HG03354 (cell line): ENCODE measurements at regions not wholly inside any gene's neighbourhood (a gene's known extent, or its start where the extent isn't known, plus 50 kb on each side); places are given as distances from the start of the nearest gene placed in this dataset.

Experiments used
- ATAC-seq: cut with Tn5 transposase; IDR thresholded peaks from one replicate; pipeline ENCODE4 v1.9.1; 2021; ENCODE audit warnings: mild to moderate bottlenecking; ENCODE audit not compliant: unreplicated experiment, poor library complexity, severe bottlenecking

GRCh38 chr3:67774676-67775075, 120.3 kb upstream of the SUCLG2 start:
- ATAC-seq = no peak

- no peak for ATAC-seq
Measured at GRCh38 chr3:67765575-67765974, 111.2 kb upstream of the SUCLG2 start.

- ATAC-seq = no peak
Measured at GRCh38 chr3:67745296-67745695, 90.9 kb upstream of the SUCLG2 start.

DNA sequence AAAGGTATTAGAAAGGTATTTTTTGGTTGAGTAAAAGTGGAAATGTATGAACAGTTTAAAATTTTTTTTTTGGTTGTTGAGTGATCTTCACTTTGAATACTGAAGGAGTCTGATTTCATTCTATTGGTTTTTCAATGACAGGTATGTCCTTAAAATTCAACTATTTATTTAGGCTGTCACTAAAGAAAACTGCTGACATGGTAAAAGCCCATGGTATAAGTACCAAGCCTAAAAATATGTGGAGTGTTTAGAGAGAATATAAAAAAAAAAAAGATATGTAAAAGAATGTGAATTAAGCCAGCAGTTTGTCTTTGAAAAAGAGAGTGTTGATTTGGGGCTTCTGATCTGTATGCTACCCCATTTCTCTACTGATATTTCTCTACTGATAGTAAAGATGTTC, 90.3 kb upstream of the SUCLG2 start:
- no peak for ATAC-seq

DNA sequence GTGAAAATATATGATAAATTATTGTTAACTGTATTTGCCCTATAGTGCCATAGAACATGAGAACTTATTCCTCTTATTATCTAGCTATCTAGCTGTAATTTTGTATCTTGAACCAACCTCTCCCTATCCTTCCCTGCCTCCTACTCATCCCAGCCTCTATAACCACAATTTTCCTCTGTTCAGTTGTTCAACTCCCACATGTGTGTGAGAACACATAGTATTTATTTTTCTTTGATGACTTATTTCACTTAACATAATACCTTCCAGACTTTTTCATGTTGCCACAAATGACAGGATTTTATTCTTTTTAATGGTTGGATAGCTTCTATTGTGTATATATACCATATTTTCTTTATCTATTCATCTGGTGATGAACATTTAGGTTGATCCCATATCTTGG, 85.4 kb upstream of the SUCLG2 start:
- ATAC-seq = no peak

GRCh38 chr3:67737906-67738865, 83.8 kb upstream of the SUCLG2 start:
- ATAC-seq = no peak

DNA sequence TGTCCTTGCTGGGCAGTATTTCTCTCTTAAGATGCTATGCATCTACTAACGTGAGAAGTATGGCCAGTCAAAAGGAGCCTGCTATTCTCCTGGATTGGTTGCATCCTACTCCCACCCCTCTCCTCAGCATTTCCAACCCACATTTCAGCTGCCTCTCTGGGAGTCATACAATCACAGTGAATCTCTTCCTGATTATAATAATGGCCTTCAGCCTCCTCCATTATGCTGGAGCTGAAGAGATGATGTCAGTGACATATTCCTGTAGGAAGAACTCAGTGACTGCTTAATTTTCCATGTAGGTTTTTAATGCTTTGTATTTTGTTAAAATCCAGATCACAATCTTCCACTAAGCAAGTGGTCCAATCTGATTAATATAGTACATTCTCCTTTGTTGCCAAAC, 82.7 kb upstream of the SUCLG2 start:
- ATAC-seq = no peak

GRCh38 chr3:67733269-67733950, 79.0 kb upstream of the SUCLG2 start:
- ATAC-seq = no peak

- ATAC-seq = no peak
Measured at GRCh38 chr3:67724434-67724833, 70.0 kb upstream of the SUCLG2 start.

DNA sequence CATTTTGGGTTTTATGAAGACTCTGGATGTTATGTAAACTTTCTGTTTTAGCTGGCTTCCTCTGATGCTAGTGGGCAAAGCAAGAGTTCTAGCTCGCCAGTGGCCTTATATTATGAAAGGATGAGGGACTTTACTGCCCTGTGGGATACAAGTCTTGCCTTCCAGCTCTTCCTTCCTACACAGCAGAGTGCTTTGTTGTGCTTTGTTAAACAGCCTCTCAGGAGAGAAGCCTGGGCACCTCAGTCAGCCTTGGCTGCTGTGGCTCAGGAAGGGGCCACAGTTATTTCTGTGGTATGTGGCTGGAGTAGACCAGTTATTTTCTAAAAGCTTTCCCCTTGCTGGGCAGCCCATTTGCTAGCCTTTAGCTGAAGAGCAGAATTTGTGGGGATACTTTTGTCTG, 69.5 kb upstream of the SUCLG2 start:
- ATAC-seq = no peak

- no peak for ATAC-seq
Measured at GRCh38 chr3:67719333-67719732, 64.9 kb upstream of the SUCLG2 start.

DNA sequence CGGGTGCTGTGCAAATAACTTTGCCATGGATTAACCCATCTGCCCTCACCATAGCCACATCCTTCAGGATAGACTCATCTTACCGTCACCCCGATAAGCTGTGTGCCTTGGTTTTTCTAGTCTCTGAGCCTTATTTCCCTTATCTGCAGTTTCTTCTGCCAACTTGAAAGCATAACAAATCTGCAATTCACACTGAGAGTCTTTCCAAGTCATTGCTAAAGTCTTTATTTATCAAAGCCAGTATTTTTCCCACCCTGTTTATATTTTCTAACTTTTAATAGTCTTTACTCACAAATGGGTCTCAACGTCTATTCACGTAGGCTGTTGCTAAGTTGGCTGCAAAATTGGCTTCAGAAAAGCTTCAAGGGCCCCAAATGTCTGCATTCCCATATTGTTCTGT, 61.6 kb upstream of the SUCLG2 start:
- ATAC-seq = no peak

- ATAC-seq = no peak
Measured at GRCh38 chr3:67713764-67714469, 59.5 kb upstream of the SUCLG2 start.

- no peak for ATAC-seq
Measured at GRCh38 chr3:67712259-67712658, 57.8 kb upstream of the SUCLG2 start.

GRCh38 chr3:67710396-67710795, 56.0 kb upstream of the SUCLG2 start:
- ATAC-seq = no peak

- ATAC-seq = no peak
Measured at GRCh38 chr3:67706934-67707333, 52.5 kb upstream of the SUCLG2 start.

DNA sequence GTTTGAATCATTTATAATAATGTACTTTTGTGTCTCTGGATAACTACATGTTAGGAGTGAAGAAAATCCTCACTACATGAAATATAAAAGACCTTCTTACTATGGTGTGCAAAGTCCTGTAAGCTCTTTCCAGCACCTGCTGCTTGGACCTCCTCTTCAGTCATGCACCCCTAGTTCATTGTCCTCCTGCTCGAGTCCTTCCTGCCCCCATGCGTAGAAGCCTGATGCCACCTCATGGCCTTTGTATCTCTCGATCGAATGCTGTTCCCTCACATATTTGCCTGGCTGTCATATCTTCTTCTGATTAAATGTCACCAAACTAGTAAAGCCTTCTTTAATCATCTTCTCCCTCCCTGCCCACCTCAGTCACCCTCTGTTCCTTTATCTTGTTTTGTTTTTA, 49.9 kb upstream of the SUCLG2 start:
- ATAC-seq = no peak
